Parathyroid adenoma (tissue), 2 donors: ENCODE measurements at regions not wholly inside any gene's neighbourhood (a gene's known extent, or its start where the extent isn't known, plus 50 kb on each side); places are given as distances from the start of the nearest gene placed in this dataset.
A peak's percentile ranks its signal among the peaks of the same experiment; 100 is the strongest.

Experiments
- H2AFZ ChIP-seq: fragments of 300-600 bp; sonication (generic); one replicate; pipeline ENCODE4 v1.7.0; 2017; ENCODE audit warnings: antibody characterized with exemption, mild to moderate bottlenecking
- H3K27ac ChIP-seq: fragments of 300-600 bp; sonication (generic); one replicate; pipeline ENCODE4 v1.7.0; 2017
- H3K27me3 ChIP-seq: fragments of 300-600 bp; sonication (generic); one replicate; pipeline ENCODE4 v1.7.0; 2017; ENCODE audit warnings: low read length; ENCODE audit not compliant: control insufficient read depth, insufficient read depth
- H3K36me3 ChIP-seq: fragments of 300-600 bp; sonication (generic); one replicate; pipeline ENCODE4 v1.7.0; 2017; ENCODE audit warnings: low read length; ENCODE audit not compliant: control insufficient read depth, insufficient read depth
- H3K4me1 ChIP-seq: fragments of 300-600 bp; sonication (generic); one replicate; pipeline ENCODE4 v1.7.0; 2017; ENCODE audit warnings: control low read depth
- H3K4me2 ChIP-seq: fragments of 300-600 bp; sonication (generic); one replicate; pipeline ENCODE4 v1.7.0; 2017; ENCODE audit warnings: low read length
- H3K4me3 ChIP-seq: fragments of 300-600 bp; sonication (generic); one replicate; pipeline ENCODE4 v1.7.0; 2017; ENCODE audit warnings: low read depth, low read length
- H3K79me2 ChIP-seq: fragments of 300-600 bp; sonication (generic); one replicate; pipeline ENCODE4 v1.7.0; 2017; ENCODE audit warnings: control low read depth
- H3K9ac ChIP-seq: fragments of 300-600 bp; sonication (generic); one replicate; pipeline ENCODE4 v1.7.0; 2017; ENCODE audit warnings: mild to moderate bottlenecking
- H3K9me3 ChIP-seq: fragments of 300-600 bp; sonication (generic); one replicate; pipeline ENCODE4 v1.7.0; 2017; ENCODE audit warnings: low read length; ENCODE audit not compliant: control insufficient read depth
- TF ChIP-seq, protein P1 (sequence below): fragments of 300-600 bp; sonication (generic); IDR thresholded peaks from one replicate; pipeline ENCODE4 v1.7.0; 2017; ENCODE audit warnings: antibody characterized with exemption, mild to moderate bottlenecking
- donor health status: primary hyperparathyroidism.

DNA sequence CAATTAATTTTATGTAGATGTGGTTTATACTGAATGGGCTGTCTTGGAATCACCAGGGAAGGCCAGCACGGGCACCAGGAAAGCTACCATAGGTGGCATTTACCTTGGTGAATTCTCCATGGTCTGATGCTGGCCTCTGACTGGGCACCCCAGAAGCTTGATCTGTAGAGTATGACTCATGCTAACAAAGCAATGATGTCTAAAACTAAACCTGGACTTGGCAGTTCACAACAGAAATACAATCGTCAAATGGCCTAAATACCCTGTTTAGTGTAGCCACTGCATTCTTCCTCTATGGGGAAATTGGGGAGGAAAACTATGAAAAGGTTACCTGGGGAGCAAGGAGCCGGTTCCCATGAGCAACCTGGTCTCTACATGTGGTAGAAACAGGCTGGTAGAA, 98.0 kb downstream of the ATPSCKMT start:
- Histone ChIP-seq H3K9me3 (no peaks in the 10 kb centered on the region), H3K4me3 (no peak overlapping the region), H3K36me3 (no peaks in the 10 kb centered on the region), H3K4me2 (no peak overlapping the region), H2AFZ (no peak overlapping the region), H3K27ac (no peak overlapping the region), H3K27me3 (no peaks in the 10 kb centered on the region), H3K4me1 (no peaks in the 10 kb centered on the region), H3K79me2 (no peaks in the 10 kb centered on the region), H3K9ac (no peak overlapping the region)
- TF ChIP-seq, protein P1, sequence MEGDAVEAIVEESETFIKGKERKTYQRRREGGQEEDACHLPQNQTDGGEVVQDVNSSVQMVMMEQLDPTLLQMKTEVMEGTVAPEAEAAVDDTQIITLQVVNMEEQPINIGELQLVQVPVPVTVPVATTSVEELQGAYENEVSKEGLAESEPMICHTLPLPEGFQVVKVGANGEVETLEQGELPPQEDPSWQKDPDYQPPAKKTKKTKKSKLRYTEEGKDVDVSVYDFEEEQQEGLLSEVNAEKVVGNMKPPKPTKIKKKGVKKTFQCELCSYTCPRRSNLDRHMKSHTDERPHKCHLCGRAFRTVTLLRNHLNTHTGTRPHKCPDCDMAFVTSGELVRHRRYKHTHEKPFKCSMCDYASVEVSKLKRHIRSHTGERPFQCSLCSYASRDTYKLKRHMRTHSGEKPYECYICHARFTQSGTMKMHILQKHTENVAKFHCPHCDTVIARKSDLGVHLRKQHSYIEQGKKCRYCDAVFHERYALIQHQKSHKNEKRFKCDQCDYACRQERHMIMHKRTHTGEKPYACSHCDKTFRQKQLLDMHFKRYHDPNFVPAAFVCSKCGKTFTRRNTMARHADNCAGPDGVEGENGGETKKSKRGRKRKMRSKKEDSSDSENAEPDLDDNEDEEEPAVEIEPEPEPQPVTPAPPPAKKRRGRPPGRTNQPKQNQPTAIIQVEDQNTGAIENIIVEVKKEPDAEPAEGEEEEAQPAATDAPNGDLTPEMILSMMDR: no peak

DNA sequence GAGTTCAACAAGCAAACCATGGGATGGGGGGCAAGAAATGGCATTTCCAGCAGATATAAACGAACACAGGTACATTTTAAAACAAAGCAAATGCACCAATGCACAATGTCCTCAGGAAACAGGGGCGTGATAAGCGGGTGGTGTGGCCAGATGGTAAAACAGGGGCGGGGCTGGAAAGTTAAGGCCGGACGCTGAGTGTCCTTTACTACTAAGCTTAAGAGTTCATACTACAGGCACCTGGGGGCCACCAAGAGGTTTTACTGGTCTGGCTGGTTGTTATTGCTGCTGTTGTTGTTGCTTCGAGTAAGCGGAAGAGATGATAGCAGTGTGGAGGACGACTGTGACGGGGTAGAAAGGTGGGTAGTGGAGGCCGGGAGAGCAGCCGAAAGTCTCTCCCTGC, 99.8 kb downstream of the ATPSCKMT start:
- Histone ChIP-seq H3K9ac (no peak overlapping the region), H3K27ac (no peak overlapping the region), H3K4me3 (no peak overlapping the region), H3K27me3 (no peaks in the 10 kb centered on the region), H3K79me2 (no peaks in the 10 kb centered on the region), H3K4me1 (no peaks in the 10 kb centered on the region), H3K36me3 (no peaks in the 10 kb centered on the region), H3K4me2 (no peak overlapping the region), H2AFZ (no peak overlapping the region), H3K9me3 (no peaks in the 10 kb centered on the region)
- TF ChIP-seq, protein P1: no peak

DNA sequence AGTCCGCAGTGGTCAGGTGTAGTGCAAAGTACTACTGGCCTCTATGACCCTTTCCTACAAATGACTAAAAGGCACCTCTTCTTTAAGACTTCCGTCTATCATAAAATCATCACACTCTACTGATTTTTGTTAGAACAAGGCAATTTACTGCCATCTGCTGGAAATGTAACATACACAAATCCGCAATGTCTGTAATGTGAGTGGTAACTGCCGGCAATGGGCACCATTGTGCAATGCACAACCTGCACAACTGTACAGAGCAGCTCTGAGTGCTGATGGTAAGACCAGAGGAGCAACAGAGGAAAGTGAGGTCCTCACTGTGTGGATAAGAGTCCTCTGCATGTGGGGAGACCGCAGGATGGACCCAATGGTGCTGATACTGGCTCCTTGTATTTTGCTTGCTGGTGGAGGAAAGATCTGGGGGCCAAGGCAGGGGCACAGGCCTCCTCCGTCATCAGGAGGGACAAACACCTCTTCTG, 103.7 kb downstream of the ATPSCKMT start:
- Histone ChIP-seq H3K27ac (no peak overlapping the region), H3K9ac (no peak overlapping the region), H2AFZ (no peak overlapping the region)

DNA sequence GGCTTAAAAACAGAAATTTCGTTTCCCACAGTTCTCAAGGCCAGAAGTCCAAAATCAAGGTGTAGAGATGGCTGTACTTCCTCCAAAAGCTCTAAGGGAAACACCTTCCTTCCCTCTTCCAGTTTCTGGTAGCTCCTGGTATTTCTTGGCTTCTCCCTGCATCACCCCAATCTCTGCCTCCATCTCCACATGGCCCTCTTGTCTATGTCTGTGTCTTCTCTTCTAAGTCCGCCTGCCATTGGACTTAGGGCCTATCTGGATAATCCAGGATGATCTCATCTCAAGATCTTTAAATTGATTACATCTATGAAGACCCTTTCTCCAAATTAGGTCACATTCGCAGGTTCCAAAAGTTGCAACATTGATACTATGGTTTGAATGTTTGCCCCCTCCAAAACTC, 105.6 kb downstream of the ATPSCKMT start:
- H3K27me3 ChIP-seq: no peaks in the 10 kb centered on the region
- no peaks in the 10 kb centered on the region for H3K9me3 ChIP-seq
- H3K4me1 ChIP-seq: no peaks in the 10 kb centered on the region
- H3K9ac ChIP-seq: no peak overlapping the region
- no peaks in the 10 kb centered on the region for H3K79me2 ChIP-seq
- H3K27ac ChIP-seq: no peak overlapping the region
- H3K4me2 ChIP-seq: no peak overlapping the region
- no peak overlapping the region for H2AFZ ChIP-seq
- H3K4me3 ChIP-seq: no peak overlapping the region
- H3K36me3 ChIP-seq: no peaks in the 10 kb centered on the region
- TF ChIP-seq, protein P1: no peak

More for the DNA sequence above, 103.7 kb downstream of the ATPSCKMT start:
- Histone ChIP-seq H3K4me1 (no peaks in the 10 kb centered on the region), H3K36me3 (no peaks in the 10 kb centered on the region), H3K9me3 (no peaks in the 10 kb centered on the region), H3K79me2 (no peaks in the 10 kb centered on the region), H3K4me2 (no peak overlapping the region), H3K27me3 (no peaks in the 10 kb centered on the region), H3K4me3 (no peak overlapping the region)
- TF ChIP-seq, protein P1: peak; percentile 18

DNA sequence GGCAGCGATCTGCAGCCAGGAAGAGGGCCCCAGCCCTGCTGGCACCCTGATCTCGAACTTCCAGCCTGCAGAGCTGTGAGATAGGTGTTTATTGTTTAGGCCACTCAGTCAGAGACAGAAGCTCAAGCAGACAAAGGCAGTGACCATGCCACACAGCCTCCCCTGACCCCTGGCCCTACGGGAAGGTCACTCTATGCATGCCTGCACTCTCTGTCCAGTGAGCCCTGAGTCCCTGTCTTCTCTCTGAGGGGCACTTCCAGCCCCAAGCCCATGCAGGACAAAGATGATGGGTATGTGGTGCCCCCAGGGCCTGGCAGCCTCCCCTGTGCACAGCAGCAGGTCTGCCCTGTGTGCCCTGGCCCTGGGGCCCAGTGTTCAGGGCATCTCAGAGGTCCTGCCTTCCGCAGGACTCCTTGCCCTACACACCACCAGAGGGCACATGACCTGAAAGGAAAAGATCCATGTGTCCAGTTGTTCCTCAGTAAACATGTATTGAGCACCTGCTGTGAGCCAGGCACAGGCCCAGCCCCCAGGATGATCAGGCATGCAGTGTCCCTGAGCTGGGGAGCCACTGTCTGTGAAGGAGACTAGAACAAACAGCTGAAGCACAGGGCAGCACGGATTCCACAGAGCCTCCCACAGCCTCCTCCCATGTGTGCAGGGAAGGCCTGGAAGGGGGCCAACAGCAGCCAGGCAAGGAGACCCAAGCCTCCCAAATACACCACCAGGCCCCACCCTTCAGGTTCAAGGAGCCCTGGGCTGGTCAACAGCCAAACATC, 109.3 kb downstream of the ATPSCKMT start:
- Histone ChIP-seq H3K4me3 (no peak overlapping the region), H3K79me2 (no peaks in the 10 kb centered on the region), H3K9me3 (no peaks in the 10 kb centered on the region), H3K27ac (no peak overlapping the region), H3K27me3 (no peaks in the 10 kb centered on the region), H3K4me1 (no peaks in the 10 kb centered on the region), H3K4me2 (no peak overlapping the region), H2AFZ (no peak overlapping the region), H3K9ac (no peak overlapping the region), H3K36me3 (no peaks in the 10 kb centered on the region)
- TF ChIP-seq, protein P1: no peak
